DMS153 (cell line): ENCODE measurements at regions not wholly inside any gene's neighbourhood (a gene's known extent, or its start where the extent isn't known, plus 50 kb on each side); places are given as distances from the start of the nearest gene placed in this dataset.
A peak's percentile ranks its signal among the peaks of the same experiment; 100 is the strongest.
"Not testable (repeated sequence)": the region's sequence is repeated elsewhere in the genome, so short reads cannot be mapped to it uniquely, and the experiment has no call there.

Source experiments
- DNase-seq: peaks from one replicate; lab custom pipeline; 2025; lab: John Stamatoyannopoulos, UW

DNA sequence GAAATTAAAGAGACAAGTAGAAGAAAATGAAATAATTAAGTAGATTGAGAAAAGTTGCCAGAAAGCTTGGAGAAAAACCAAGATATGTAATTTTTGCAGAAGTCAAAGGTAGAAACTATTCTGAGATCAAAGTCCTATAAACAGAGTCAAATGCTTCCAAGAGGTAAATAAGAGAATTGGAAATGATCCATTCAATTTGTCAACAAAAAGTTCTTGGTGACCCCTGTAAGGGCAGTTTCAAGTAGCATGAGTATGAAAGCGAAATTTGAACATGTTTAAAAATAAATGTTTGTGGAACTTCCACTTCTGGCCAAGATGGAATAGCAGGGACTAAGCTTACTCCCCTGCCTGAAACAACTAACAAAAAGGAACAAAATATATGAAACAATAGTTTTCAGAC lies 562.0 kb downstream of the SMARCA1 start:
- no peak for DNase-seq

DNA sequence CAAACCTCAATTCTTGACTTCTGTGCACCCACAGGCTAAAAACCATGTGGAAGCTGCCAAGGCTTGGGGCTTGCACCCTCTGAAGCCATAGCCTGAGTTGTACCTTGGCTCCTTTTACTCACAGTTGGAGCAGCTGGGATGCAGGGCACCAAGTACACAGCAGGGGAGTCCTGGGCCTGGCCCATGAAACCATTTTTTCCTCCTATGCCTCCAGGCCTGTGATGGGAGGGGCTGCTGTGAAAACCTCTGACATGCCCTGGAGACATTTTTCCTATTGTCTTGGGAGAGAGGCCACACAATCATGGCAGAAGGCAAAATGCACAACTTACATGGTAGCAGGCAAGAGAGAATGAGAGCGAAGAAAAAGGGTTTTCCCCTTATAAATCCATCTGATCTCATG lies 568.6 kb downstream of the SMARCA1 start:
- DNase-seq: not testable (repeated sequence)

DNA sequence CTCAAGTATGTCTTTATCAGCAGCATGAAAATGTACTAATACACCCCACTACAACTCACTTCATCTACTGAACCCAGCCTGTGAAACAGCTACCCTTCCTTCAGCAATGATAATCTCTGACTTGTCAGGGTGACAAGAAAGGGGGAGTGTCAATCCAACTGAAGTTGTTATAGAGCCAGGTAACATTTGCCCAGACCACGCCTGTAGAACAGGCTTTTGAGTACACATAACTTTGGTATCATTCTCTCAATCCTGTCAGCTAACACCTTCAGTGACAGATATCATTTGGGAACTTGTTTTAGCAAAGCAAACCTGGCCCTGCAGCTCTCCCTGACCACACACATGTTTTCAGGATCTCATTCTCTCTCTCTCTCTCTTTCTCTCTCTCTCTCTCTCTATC lies 592.2 kb downstream of the SMARCA1 start:
- no peak for DNase-seq

GRCh38 chrX:128929271-128930057 lies 593.8 kb downstream of the SMARCA1 start:
- peak; percentile 90 for DNase-seq

DNA sequence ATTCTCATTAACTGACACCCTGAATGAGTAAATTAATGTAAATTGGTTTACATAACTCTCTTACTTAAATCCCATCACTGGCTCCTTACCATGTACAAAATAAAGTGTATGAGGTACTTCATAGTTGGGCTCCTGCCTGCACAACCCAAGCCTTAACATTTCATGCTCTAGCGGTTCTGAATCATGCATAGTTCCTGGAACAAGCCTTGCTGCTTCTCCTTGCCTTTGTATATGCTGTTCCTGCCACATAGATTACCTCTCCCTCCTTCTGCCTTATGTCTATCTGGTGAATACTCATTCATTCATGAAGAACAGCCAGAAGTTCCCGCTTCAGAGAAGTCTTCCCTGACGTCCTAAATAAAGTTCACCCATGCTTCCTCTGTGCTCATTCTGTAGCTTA lies 594.7 kb downstream of the SMARCA1 start:
- DNase-seq: peak; percentile 49

DNA sequence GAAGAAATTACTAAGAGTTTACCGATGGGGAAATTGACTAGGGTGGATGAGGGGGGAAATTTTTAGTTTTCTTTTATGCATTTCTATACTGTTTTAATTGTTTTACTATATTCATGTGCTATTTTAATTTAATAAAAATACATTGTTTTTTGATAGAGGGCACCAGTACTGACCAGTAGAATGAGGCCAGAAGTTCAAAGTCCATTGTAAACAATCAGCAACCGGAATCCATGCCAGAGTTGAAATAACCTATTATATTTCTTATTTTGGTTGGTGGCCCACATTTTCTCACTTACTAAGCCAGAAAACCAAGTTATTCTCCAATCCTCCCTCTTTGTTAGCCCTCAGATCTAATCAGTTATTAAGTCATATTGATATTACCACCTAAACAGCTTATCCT lies 595.9 kb downstream of the SMARCA1 start:
- no peak for DNase-seq

DNA sequence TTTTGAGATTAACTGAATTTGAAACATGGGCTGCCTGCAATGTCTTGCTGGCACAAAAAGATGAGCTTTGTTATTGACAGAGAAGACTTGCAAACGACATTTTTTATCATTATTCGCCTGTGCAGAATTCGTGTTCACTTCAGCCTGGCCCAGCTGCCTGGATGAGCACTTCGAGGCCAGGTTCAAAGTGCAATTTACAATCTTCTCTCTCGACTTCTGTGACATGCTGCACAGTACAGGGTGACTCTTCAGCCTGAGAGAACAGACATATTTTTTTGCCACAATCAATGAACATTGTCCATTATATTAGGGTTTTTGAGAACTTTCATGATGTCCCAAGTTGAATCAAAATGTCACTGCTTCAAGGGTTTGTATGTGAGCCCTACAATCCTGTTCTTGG lies 616.5 kb downstream of the SMARCA1 start:
- DNase-seq: no peak

- DNase-seq: no peak
Observed at GRCh38 chrX:128901018-128901417, 622.3 kb downstream of the SMARCA1 start.

DNA sequence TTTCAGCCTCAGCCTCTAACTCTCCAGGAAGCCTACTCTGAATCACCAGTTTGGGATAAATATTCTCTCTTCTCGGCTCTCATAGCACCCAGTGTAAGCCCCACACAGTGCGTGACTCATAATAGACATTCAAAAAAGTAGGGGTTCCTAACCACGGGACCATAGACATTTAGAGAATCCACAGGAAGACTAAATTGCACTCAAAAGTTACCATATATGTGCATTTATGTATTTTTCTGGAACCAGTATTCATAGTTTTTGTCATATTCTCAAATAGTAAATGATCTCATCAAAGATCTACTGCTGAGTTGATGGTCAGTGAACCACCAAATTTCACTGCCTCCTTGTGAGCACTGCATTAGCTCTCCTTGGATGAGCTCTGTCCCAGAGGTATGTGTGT lies 625.7 kb downstream of the SMARCA1 start:
- no peak for DNase-seq

DNA sequence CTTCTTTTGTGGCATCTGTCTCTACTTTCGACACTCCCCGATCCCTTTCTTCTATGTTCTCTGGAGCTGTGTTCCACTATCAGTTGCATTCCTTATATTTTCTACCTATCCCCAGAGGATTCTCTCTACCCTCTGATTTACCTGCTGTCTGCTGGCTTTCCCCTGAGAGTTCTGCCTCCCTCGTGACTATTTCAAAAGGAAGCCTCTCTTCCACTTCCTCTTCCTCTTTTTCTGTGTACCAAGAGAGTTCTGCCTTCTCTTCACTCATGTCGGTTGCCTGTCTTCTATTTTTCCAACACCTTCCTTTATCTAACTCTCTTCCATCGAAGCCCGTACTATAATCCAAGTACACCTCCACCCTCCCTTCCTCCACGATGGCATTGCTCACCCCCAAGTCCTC lies 631.7 kb downstream of the SMARCA1 start:
- no peak for DNase-seq

- DNase-seq: no peak
Observed at GRCh38 chrX:128884430-128884829, 638.9 kb downstream of the SMARCA1 start.

GRCh38 chrX:128883650-128884049 lies 639.6 kb downstream of the SMARCA1 start:
- no peak for DNase-seq

DNA sequence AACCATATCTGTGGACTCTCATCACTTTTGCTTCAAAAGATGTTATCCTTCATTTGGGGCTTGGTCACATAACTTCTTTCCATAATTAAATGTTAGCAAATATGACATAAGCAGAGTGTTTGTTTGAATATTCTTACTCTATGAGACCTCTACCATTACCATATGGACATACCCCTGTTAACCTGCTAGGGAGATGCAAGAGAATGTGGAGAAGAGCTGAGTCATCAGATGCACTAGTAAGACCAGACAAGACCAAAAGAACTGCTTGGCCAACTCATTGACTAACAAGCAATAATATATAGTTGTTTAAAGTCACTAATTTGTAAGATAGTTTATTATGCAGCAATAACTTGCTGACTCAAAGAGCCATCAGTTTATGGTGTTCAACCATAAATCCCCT lies 652.9 kb downstream of the SMARCA1 start:
- DNase-seq: no peak

DNA sequence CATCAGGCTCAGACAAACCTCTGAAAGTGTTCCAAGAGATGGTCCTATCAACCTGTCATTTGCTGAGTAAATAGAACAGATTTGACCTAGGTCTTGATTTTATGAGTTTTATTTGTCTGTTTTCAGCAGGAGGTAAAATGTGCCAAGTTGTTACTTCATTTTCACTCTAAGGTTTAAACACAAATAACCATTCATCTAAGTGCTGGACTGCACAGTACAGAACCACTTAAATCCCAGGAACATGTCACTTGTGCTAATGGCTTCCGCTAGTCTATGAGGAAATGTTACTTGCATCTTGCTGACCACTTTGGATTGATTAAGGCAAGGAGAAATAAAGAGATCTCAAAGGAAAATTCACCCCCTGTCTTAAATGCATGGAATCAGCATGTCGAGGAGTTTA lies 660.7 kb downstream of the SMARCA1 start:
- peak; percentile 51 for DNase-seq

DNA sequence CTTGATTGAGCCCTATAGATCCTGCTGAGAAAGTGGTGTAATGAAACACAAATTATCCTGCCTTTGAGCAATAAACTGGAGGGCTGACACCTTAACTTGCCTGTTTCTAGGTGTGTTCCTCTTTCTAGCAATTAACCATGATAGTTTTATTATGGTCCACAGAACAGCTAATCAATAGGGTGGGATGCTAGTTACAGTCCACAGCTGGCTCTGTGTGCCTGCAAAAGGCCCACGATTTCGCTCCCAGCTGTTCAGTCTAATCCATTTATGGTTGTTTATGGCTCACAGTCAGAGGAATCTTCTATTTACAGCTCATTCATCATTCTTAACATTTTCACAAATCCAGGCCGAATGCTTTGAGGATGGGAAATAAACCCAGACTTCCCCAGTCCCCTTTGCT lies 674.9 kb downstream of the SMARCA1 start:
- no peak for DNase-seq

DNA sequence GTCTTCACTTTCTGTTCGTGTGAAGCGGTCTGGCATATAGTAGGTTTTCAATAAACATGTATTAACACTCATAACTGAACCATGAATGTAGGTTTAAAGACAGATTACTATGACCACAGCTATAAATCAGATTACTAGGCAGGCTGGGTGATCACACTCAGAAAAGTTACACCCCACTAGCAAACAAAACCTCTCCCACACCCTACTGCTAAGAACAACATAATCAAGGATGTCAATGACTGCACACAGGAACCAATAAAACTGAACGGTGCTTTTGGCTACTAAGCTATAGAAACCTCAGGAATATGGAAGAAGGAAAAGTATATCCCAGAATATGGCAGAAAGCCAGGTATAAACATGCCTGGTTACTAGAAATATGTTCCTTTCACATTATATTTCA lies 676.9 kb downstream of the SMARCA1 start:
- DNase-seq: no peak

DNA sequence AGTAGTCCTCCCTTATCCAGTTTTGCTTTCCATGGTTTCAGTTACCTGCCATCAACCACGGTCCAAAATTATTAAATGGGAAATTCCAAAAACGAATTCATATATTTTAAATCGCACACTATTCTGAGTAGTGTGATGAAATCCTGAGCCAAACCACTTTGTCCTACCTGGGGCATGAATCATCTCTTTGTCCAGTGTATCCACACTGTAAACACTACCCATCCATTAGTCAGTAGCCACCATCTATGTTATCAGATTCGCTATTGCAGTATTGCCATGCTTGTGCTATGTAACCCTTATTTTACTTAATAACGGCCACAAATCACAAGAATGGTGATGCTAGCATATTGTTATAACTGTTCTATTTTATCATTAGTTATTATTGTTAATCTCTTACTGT lies 704.6 kb downstream of the SMARCA1 start:
- no peak for DNase-seq

- no peak for DNase-seq
Observed at GRCh38 chrX:128816919-128817318, 706.4 kb downstream of the SMARCA1 start.

DNA sequence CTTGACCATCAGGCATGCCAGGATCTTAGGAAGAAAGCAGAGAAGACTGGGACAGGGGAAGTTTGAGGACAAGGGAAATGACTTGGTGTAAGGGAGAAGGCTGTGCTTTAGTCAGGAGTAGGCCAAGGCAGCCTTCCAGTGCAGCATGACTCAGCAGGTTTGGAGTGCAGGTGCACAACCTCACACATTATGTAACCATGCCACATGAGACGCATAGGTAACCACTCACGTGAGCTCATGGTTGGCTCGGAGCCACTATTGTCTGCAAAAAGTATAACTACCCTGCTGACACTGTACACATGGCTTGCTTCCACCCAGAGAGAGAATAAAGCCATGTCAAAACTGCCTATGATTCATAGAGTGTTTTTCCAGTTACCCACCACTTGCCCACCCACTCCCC lies 715.9 kb downstream of the SMARCA1 start:
- no peak for DNase-seq

GRCh38 chrX:128805236-128805635 lies 718.1 kb downstream of the SMARCA1 start:
- DNase-seq: no peak

DNA sequence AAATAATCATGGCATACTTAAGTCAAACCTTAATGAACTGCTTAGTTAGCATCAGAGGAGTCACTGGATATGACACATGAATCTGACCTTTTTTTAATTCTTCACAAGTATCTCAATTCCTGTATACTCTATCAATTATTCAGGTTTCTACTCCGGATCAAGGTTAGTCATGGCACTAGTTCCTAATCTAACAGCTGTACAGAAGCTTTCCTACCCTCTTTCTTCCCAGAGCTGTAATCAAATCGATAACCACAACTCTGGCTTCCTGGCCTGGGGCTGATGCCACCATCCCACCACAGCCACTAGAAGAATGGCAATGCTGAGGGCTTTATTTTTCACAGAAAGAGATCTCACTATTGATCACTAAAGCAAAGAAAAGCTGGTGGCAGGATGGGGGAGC lies 718.5 kb downstream of the SMARCA1 start:
- no peak for DNase-seq

- DNase-seq: no peak
Observed at GRCh38 chrX:128800138-128800537, 723.2 kb downstream of the SMARCA1 start.

DNA sequence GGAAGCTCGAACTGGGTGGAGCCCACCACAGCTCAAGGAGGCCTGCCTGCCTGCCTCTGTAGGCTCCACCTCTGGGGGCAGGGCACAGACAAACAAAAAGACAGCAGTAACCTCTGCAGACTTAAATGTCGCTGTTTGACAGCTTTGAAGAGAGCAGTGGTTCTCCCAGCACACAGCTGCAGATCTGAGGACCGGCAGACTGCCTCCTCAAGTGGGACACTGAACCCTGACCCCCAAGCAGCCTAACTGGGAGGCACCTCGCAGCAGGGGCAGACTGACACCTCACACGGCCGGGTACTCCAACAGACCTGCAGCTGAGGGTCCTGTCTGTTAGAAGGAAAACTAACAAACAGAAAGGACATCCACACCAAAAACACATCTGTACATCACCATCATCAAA lies 730.9 kb upstream of the ACTRT1 start:
- DNase-seq: not testable (repeated sequence)

GRCh38 chrX:128781506-128781905 lies 729.3 kb upstream of the ACTRT1 start:
- peak; percentile 51 for DNase-seq
